ENCODE measurements at regions not wholly inside any gene's neighbourhood (a gene's known extent, or its start where the extent isn't known, plus 50 kb on each side); places are given as distances from the start of the nearest gene placed in this dataset.
A peak's percentile ranks its signal among the peaks of the same experiment; 100 is the strongest.

DNA sequence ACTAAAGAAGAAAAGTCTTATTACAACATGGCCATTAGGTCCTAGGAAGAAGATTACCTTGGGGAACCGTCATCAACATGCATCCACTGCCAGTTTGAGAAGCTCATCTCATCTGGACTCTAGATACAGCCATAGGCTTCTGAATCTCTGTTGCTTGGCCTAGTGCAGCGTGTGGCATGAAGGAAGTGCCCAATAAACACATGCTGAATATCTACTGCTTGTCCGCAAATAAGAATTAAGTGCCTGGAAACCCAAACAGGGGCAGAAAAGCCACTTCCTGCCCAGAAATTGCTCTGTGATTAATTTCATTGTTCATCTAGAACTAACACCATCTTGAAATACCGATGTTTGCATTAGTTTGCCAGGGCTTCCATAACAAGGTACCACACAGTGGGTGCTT lies 241.1 kb upstream of the KLF3 start:
- DNase-seq (ENCODE audit: low spot score): no peak

- no peak for DNase-seq (ENCODE audit: low spot score)
Measured at GRCh38 chr4:38424151-38424871, 239.7 kb upstream of the KLF3 start.

GRCh38 chr4:38426532-38426931 lies 237.5 kb upstream of the KLF3 start:
- DNase-seq (ENCODE audit: low spot score): no peak

- no peak for DNase-seq (ENCODE audit: low spot score)
Measured at GRCh38 chr4:38430841-38431240, 233.2 kb upstream of the KLF3 start.

GRCh38 chr4:38442073-38442788 lies 221.8 kb upstream of the KLF3 start:
- DNase-seq (ENCODE audit: low spot score): no peak

DNA sequence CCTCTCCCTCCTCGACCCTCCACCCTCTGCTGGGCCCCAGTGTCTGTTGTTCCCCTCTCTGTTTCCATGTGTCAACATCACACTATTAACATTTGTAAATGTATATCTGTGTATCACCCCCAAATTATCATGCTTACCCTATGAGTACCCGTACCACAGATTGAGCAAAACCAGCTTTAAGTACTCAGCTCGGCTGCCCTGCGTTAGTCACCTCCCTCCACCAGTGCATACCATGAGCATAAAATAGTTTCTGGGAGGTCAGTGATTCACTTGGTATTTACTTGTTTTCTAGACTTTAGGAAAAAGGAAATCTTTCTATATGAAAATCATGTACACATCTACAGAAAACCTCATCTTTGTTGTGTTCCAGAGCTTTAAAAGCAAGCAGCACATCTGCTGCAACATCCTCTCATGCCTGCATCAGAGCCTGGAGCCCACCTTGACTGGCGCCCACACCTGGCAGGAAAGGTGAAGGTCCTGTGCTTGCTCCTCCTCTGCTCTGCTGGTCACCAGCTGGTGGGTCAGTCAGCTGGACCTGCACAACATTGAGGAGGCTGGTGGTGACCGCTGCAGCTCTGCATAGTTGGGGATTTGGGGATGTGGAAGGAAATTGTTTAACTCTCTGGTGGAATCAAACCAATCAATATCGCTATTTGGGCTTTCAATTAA lies 214.4 kb upstream of the KLF3 start:
- DNase-seq (ENCODE audit: low spot score): no peak

GRCh38 chr4:38452009-38452408 lies 212.0 kb upstream of the KLF3 start:
- DNase-seq (ENCODE audit: low spot score): no peak

DNA sequence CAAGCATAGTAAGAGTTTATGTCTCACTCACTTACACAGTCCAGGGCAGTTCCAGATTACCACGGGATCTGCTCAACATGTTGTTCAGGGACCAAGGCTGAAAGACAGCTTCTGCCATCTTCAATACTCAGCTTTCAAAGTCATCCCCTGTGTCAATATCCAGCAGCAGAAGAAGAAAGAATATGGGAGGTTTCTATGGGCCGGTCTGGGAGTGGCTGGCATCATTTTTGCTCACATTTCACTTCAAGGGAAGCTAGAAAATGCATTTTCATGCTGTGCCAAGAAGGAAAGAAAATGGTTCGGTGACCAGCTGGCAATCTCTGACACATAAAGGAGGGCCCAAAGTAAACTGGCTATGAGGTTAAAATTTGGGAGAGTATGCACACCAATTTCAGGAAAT lies 211.5 kb upstream of the KLF3 start:
- DNase-seq (ENCODE audit: low spot score): no peak

DNA sequence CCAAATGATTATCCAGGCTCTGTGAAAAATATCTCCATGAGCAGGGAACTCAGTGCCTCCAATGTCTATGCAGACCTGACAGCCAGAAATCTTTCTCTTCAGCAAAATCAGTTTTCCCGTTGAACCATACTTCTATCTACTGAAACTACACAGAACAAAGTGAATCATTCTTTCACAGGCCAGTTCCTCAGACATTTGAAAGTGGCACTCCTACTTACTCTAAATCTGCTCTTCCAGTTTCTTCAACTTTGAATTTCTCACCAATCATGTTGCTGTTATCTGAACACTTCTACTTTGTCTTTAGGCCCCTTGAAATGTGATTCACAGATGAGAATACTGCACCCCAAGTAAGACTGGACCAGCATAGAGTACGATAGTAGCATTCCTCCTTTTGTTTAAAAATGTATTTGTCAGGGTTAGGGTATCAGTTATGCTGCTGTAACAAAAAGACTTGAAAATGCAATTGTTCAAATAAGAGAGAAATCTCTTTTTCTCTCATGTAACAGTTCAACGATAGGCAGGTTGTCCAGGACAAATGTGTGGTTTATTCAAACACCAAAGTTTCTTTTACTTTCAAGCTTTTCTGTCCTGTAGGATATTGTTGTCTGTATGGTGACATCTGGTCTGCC lies 210.6 kb upstream of the KLF3 start:
- no peak for DNase-seq (ENCODE audit: low spot score)

DNA sequence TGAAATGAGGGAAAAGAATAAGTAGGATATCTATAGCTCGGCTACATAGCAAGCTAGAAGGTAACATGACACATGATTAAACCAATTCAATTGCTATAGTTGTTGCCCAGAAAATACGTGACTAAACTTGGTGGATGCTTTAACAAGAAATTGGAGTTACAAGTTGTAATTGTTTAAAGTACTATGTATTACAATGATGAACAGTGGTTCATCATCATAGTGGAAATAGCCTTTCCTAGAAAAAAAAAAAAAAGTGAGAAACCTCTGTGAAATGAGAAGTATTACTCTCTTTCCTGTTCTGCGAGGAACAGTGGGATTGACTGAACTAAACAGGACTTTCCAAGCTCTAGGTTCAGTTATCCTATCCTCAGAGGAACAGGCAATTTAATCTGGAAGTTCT lies 209.7 kb upstream of the KLF3 start:
- no peak for DNase-seq (ENCODE audit: low spot score)

DNA sequence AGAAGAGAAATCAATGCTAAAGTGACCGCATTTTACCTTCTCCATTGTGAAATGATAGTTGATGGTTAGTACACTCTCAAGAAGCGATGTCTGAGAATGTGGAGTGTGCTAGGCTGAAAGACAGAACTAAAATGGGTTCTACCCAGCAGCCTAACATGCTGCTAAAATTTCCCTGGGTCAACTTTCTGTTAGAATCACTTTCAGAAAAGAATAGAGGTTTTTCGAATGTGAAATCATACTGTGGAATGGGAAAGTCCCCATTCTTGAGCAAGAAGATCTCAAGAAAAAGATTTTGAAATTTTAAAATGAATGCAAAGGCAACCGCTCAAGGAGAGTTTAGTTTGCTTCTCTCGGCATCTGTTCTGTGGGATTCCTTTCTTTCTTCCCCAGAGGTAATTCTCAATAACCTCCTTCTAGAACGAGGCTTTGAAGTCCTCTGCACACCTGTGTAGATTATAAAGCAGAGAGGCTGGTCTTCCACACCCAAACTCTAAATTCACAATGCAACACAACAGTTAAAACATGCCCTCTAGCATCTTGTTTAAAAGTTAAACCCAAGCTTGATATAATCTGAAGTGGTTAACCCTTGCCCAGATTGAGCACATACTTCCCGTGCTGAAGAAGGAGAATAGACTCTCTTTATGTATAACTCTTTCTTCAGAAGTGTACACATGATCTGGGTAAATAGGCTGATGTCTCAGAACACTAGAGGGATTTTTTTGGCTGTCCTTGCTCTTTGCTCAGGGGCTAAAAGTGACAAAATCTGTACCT lies 208.7 kb upstream of the KLF3 start:
- DNase-seq (ENCODE audit: low spot score): peak; percentile 3

DNA sequence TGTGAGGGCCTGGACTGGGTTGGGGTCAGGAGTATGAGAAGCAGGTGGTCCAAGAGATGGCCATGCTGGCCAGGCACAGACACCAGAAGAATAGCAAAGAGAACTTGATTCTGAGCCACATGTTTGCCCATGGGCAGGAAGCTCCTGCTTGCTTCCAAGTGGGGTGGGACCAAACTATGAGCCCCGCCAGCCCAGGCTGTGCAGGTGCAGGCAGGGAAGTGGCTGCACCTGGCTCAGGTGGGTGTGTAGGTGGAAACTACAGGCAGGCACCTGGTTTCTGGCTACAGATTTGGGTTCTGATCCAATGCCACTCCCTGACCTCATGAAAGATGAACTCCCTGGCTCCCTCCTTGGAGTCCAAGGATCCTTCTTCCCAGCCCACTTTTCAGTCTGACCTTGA lies 207.9 kb upstream of the KLF3 start:
- no peak for DNase-seq (ENCODE audit: low spot score)

GRCh38 chr4:38461342-38461741 lies 202.7 kb upstream of the KLF3 start:
- no peak for DNase-seq (ENCODE audit: low spot score)

- DNase-seq (ENCODE audit: low spot score): no peak
Measured at GRCh38 chr4:38462367-38463055, 201.5 kb upstream of the KLF3 start.

DNA sequence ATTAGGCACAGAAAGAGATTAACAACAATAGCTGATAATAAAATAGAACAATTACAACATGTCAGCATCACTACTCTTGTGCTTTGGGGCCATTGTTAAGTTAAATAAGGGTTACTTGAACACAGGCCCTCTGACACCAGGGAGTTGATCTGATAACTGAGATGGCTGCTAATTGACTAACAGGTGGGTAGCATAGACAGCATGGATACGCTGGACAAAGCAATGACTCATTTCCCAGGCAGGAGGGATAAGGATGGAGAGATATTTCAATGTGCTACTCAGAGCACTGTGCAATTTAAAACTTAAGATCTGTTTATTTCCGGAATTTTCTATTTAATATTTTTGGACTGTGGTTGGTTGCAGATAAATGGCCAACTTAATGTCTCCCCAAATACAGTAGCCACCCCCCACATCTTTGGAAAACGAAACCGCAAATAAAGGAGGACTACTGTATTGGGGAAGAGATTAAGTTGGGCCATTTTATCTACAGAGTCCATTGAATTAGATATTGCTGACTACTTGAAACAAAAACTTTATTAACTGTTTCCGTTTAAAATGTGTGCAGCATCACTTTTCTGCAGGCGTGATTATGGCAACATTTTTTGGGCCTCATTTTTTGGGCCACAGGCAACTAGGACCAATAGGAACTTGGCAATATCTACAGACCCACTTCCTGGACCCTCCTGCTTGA lies 200.6 kb upstream of the KLF3 start:
- DNase-seq (ENCODE audit: low spot score): no peak

GRCh38 chr4:38464328-38464727 lies 199.7 kb upstream of the KLF3 start:
- no peak for DNase-seq (ENCODE audit: low spot score)

- DNase-seq (ENCODE audit: low spot score): no peak
Measured at GRCh38 chr4:38466401-38466800, 197.6 kb upstream of the KLF3 start.

DNA sequence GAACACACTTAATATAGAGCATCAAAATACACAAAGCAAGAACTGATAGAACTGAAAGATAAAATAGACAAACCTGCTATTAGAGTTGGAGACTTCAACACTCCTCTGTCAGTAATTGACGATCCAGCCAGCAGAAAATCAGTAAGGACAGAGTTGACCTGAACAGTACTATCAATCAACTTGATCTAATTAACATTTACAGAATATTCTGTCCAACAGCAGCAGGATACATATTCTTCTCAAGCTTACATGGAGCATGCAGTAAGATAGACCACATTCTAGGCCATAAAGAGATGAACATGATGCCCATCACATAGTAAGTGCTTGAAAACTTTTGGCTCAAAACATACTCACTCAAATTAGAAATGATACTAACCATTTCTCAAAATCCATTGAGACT lies 196.7 kb upstream of the KLF3 start:
- no peak for DNase-seq (ENCODE audit: low spot score)

DNA sequence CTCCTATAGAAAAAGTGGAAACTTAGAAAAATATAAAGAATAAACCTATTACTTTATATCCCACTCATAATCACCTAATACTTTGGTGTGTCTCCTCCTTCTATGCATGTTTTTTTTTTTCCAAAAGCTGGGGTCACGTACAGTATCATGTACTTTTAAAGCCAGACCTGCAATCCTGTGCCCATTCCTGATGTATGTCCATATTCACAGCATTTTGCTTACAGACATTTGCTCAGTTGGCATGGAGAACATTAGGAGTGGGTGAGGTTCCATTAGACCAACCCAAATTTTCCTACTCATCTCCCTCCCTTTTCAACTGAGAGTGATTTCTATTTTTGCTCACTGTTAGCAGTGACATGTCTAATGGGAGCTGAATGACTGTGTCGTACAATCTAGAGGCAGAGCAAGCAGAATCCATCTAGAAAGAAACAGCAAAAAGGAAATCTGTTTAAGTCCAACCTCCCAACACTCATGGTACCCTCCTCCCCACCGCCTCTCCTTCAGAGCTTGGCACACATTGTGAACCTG lies 195.6 kb upstream of the KLF3 start:
- no peak for DNase-seq (ENCODE audit: low spot score)

GRCh38 chr4:38469410-38469809 lies 194.6 kb upstream of the KLF3 start:
- no peak for DNase-seq (ENCODE audit: low spot score)
